ENCODE measurements at regions not wholly inside any gene's neighbourhood (a gene's known extent, or its start where the extent isn't known, plus 50 kb on each side); places are given as distances from the start of the nearest gene placed in this dataset.

DNA sequence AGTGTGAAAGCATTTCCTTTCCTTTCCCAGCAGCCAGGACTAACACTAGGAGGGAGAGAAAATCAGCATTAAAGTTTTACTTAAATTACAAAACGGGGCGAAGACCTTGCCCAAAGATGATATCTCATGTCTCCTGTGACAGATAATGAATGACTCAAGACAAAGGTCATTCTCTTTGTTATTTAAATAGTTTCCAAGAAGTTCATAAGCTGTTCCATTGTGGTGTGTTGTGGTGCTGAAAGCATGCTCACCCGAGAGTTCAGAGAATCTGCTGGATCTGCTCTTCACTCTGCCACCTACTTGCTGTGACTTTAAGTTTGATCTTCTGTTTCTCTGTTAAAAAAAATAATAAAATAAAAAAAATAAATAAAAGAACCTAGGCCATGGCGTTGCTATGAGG lies 265.9 kb upstream of the NR4A3 start:
- DNase-seq = no peak

DNA sequence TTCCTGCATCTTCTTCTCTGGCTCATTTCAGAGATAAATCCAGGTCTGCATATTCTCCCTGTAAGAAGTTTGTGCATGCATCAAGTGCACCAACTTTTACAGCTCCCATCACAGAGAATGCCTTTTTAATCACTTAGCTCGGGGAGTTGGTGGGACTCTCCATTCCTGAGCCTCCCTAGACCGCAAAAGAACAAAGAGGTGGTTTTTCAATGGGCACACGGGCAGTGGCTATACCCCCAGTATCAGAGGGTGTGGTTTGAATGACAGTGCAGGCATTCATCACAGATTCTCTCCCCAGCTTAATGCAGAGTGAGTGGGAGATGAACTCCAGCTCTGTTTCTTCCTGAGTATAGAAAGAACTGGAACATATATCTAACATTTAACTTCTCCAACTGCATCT lies 264.7 kb upstream of the NR4A3 start:
- no peak for DNase-seq

DNA sequence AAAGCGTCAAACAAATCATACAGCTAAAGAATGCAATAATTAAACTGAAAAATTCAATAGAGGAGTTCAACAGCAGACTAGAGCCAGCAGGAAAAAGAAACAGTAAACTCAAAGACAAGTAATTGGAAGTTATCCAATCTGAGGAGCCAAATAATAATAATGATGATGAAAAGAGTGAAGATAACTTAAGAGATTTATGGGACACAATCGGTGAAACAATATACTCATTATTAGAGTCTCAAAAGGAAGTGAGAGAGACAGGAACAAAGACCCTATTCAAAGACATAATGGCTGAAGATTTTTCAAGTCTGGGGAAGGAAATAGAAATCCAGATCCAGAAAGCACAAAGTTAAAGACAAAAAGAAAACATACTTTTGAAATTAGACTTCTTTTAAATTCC lies 263.9 kb upstream of the NR4A3 start:
- DNase-seq = no peak

DNA sequence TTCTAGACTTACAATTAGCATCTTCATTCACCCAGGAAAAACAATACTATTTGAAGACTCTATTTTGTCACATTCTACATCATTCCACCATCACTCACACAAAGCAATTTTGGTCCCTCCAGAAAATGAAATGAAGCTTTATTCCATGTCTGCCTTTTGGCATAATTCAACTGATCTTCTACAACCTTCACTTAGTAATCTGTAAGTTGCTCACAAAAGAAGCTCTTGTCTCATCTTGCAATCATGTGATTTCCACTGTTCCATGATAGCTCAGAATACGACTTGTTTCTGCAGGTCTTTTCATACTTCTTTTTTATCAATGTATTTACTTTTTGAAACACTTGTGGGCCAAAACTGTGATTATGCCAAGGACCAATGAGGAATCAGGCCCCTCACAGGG lies 261.9 kb upstream of the NR4A3 start:
- no peak for DNase-seq

DNA sequence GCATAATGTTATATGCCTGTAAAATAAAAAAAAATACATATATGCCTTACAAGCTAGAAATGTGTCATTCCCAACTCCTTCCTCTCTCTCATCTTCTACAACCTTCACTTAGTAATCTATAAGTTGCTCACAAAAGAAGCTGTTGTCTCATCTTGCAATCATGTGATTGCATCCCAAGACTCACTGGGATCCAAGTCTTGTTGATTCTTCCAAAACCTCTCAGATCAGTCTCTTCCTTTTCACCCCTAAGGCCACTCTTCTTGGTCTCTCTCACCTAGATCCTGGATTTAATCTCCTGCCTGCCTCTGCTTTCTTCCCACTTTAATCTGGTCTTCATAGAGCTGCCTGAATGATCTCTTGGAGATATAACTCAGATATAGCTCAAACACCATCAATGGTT lies 261.1 kb upstream of the NR4A3 start:
- no peak for DNase-seq

DNA sequence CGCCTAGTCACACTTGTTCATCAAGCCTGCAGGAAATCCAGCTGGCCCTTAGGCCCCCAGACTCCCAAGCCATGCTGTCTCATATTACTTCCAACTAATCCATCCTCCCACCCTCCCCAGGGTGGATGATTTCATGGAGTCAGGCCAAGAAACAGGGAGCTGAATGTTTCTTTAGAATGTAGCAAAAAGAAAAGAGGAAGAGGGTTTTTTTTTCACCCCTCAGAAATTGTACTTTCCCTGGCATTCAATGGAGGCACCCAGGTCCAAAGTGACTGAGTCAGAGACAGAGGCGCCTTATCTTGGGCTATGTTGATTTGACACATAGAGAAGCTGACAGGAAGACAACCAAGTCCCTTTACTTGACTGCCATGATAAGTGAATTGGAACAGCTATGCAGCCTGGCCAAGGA lies 260.2 kb upstream of the NR4A3 start:
- no peak for DNase-seq

DNA sequence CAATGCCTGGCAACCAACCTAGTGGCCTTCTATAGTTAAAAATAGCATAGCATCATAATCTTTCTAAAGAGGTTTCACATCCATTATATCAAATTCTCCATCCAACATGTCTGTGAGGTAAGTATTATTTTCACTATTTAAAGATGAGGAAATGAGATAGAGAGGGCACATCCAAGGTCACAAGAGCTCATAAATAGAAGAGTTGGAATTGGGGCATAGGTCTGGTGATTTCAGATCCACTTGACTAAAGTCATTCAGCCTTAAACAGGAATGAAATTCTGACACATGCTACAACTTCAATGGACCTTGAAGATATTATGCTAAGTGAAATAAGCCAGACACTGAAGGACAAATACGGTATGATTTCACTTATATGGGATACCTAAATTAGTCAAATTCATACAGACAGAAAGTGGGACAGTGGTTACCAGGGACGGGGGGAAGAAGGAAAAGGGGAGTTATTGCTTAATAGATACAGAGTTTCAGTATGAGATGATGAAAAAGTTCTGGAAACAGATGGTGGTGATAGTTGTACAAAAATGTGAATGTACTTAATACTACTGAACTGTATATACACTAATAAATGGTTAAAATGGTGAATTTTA lies 259.6 kb upstream of the NR4A3 start:
- DNase-seq = no peak

DNA sequence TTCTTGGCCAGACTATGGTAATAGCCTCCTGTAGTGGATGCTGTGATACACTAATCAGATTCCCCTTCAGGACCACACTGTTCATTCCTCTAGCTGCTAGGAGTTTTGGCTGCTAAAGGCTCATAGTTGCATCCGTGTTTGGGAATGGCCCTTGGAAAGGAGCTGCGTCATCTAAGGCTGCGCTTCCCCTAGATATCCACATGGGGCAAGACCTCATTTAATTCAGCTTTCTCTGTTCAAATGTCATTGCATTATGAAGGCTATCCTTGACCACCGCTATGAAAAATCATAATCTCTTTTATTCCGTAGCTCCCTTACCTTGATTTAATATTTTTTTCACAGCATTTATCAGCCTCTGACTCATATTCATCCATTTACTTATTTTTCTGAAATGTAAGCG lies 258.3 kb upstream of the NR4A3 start:
- DNase-seq = no peak

DNA sequence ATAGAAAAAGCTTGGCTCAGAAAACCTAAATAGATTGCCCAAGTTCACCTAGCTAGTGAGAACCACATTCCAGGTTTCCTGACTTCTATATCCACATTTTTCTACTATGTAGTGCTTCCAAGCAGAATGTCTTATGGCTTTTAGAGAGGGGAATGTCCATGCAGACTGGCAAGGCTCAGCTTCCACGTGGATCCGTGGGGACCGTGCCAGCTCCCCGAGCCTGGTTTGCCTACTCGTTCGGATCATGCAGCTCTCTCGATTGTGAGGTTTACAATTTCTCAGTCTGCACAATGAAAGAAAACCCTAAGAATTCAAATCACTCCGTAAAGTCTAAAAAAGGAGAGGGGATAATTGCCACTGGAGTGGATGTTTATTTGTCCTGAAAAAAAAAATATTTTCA lies 256.5 kb upstream of the NR4A3 start:
- DNase-seq = no peak

DNA sequence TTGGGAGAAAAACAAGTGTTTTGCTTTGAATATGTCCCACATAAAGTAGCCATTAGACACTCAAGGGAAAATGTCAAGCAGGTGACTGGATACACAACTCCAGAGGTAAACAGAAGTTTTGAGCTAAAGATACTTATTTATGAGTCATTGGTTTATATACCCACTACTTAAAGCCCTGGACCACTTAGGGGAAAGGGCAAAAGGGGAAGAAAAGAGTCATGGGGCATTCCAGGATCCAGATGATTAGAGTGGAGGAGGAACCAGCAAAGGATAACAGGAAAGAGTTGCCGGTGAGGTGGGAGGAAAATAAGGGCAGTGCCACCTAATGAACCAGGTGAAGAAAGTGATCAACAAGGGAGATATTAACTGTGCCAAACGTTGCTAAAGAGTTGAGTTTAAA lies 254.2 kb upstream of the NR4A3 start:
- DNase-seq = no peak

DNA sequence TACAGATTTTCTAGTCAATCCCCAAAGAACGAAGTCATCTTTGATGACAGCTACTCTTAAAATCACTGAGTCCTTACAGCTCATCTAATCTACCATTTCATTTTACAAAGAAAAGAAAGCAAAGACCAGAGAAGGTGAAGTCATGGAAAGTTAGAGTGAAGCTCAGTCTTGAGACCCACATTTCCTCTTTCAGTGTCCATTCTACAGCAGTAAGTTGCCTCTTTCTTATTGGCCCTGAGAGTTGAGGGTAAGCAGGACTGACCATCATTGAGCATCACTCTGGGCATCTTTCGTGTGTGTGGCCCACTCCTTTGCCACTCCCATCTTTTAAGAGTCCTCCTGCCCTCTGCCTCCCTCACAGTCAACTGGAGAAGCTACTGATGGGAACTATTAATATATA lies 251.8 kb upstream of the NR4A3 start:
- DNase-seq = no peak

DNA sequence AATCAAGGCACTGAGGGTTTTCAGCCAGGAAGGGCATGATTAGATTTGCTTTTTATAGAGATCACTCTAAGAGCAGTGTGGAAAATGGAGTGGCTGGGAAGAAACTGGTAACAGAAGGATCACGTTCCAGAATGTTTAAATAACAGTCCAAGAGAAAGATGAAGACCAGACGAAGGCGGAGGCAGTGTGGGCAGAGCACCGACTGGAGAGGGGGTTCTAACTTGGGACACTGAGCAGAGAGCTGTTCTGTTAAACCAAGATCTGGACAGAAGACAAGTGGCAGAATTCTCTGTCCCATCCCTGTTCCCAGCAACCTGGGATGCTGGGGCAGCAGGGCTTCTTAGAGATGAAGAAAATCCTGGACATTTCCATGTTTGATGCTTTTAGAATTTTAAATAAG lies 249.1 kb upstream of the NR4A3 start:
- DNase-seq = no peak

DNA sequence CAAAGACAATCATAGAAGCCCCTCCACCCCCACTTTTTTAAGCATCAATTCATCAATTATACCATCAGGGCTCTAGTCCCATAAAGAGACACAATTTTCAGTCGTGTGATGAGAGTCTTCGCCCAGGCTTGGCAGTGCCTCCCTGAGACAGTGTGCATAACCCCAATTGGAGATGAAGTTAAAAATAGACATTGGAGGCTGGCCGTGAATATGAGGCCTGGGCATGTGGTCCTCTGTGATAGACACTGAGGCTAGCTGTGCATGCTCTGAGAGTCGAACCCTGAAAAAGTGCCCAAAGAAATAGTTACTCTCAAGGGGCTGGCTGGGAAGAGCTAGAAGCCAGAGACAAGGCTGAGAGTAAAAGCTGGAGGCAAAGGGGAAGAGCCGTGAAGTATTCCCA lies 248.6 kb upstream of the NR4A3 start:
- no peak for DNase-seq

DNA sequence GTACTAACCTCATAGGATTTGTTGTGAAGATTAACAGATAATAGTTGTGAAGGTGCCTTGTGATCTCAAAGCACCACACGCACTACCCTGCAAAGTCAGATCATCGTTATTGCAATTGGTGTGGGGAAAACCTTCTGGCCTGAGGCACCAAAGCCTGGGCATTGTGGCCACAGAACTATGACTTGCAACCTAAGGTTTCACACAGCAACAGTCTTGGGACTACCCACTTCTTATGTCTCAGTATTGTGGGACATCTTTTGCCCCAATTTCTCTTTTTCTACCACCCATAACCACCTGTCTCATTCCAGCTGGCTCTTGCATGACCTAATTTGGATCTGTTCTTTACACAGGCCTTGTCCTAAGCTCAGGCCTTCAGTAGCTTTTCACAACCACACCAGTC lies 247.8 kb upstream of the NR4A3 start:
- DNase-seq = no peak

DNA sequence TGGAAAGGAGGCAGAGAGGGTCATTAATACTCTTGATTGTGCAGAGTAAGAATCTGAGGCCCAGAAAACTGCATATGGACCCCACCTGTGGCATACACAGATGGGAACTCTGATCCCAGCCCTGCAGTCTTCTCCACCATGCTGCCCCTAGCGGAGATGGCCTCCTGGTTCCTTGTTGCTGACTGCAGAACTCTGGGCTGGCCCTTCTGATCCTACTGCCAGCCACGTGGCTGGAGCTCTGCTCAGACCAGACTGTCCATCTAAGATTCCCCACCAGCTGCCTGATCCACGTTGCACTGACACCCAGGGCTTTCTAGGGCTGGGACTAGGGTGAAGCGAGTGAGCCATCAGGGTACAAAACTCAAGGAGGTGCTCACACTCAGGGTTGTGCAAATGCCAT lies 245.7 kb upstream of the NR4A3 start:
- DNase-seq = no peak

DNA sequence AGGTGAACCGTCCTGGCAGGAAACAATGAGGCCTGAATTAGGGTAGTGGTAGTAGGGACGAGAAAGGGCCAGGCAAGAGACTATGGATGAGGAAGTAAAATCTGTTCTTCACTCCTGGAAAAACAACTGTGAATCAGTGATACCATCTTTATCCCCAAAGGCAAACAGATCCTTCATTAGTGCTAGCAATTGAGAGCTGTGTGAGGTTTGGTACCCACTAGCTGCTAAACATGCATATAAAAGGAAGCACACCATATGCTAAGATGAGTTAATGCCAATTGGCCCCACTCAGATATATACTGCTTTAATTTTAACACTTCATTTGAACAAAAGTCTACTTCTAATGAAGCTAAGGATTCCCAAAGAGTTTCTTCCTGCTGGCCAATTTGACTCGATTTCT lies 244.8 kb upstream of the NR4A3 start:
- DNase-seq = no peak

DNA sequence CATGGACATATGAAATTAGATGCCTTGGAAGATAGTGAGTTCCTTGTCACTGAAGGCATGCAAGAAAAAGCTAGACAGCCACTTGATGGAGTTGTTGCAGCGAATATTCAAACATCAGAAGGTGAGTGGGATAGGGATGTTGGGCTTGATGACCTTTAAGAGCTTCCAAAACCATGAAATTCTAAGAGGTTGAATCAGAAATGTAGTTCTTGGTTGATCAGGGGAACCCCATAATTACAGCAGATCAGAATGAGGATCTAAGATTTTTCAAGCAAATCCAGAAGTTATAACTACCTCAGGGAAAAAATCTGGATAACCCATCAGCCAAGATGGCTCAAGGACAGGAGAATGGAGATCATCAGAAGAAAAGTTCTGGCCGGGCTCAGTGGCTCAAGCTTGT lies 244.3 kb upstream of the NR4A3 start:
- DNase-seq = no peak

DNA sequence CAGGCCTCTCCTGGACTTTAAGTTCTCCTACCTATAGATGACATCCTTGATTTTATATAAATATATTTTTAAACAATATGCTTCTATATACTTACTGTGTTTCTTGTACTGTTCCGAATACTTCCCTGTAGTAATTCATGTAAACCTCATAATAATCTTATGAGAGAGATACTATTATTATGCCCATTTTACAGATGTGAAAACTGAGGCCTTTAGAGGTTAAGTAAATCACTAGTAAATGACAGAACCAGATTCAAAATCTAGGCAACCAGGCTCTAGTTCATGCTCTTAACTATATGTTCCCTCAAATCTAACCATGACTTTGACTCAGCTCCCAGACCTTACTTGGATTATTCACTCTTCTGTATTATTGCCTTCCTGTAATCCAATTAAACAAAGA lies 243.0 kb upstream of the NR4A3 start:
- no peak for DNase-seq

DNA sequence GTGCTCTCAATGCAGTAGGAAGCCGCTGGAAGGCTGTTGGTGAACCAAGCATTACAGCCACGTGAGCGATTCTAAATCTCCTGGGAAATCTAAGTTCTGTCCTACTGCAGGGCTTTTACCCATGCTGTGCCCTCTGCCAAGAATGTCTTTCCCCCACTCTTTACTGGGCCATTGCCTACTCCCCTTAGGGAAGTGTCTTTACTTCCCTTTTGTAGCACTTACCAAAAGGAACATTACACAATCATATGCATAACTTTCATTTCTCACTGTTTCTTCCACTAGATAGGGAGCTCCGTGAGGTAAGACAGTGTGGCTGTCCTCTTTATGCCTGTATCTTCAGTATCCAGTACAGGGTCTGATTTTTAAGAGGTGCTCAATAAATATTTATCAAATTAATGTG lies 241.7 kb upstream of the NR4A3 start:
- DNase-seq = no peak

DNA sequence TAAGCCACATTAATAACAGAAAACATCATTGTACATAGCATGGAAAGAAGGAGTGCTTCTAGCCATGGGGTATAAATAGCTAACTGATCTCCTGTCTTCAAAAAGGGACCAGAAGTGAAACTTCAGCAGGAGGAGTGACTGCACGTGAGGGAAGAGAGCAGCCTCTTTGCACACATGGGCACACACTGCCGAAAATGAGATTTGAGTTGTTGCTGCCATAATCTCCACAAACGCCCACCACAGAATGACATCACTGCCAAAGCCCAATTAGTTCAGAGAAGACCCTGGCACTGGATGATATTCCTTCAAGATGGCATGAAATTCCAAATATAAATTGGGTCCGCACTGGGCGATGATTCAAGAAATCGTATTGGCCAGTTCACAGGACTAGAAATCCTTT lies 238.9 kb upstream of the NR4A3 start:
- no peak for DNase-seq

DNA sequence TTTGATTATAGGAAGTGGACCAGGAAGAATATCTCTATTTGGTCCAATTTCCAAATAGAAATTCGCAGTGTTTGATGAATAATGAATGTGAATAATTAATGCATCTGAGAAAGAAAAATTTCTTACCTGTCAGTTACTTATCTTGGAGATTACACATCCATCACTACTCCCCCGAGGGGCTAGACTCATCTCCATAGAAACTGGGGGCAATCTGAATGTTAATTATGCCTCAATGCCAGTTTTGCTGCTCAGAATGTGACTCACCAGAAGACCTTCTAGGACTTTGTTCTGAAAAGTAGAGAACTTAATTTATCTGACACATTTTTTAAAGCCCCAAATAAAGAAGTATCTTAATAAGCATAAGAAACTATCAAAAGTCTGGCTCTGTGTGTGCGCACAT lies 233.4 kb upstream of the NR4A3 start:
- no peak for DNase-seq

DNA sequence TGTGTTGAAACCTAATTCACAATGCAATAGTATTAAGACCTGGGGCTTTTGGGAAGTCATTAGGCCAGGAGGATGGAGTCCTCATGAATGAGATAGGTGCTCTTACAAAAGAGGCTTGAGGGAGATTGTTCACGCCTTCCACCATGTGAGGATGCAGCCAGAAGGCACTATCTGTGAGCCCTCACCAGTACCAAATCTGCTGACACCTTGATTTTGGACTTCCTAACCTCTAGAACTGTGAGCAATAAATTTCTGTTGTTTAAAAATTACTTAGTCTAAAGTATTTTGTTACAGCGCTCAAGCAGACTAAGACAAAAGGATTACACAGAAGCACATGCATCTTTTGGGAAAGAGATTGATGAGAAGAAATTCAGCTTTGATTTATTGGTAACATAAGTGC lies 232.9 kb upstream of the NR4A3 start:
- DNase-seq = no peak

DNA sequence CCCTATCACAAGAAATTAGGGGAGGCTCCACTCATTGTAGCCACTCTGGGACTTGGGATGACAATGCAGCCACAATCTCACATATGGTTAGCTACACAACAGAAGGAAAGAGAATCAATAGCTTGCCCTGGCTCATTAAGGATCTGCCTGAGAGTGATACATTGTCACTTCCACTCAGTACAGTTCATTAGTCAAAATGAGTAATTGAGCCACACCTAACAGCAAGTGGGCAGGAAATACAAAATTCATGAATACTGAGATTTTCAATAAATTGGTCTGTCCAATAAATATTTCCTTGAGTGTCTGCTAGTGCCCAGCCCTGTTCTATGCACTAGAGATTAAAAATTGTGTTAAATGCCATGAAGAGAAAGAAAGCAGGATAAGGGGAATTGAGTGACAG lies 231.3 kb upstream of the NR4A3 start:
- no peak for DNase-seq

DNA sequence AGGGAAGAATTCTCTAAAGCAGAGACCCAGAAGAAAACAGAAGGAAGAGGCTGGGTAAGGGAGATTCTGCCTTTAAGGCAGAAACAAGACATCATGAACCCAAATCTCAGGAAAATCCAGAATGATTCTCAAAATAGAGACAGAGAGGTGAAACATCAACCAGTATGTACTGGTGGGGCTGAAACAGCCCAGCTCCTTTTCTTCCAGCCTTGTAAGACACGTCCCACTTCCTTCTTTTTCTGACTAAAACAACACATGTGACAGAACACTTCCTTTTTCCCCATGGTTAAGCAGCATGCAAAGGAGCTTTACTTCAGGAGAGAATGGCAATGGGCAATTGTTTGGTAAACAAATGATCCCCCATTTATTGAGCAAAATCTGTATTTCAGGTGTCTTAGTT lies 230.8 kb upstream of the NR4A3 start:
- DNase-seq = no peak

DNA sequence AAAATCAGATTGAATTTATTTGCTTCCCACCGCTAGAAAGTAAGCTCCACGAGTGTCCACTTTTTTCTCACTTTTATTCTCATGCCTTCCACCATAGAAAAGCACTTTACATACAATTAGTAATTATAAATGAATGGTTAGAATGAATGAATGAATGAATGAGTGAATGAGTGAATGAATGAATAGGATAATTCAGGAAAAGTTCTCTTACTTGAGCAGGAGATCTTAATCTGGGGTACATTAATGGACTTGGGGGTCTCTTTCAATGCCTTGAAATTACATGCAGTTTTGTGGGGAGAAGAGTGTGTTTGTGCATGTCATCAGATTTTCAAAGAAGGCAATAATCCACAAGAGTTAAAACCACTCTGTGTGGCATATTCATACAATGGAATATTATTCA lies 229.9 kb upstream of the NR4A3 start:
- no peak for DNase-seq

Data from occipital lobe (tissue), 1 donor.